ENCODE measurements at regions not wholly inside any gene's neighbourhood (a gene's known extent, or its start where the extent isn't known, plus 50 kb on each side); places are given as distances from the start of the nearest gene placed in this dataset.
A peak's percentile ranks its signal among the peaks of the same experiment; 100 is the strongest.

GRCh38 chr3:176661432-176661964 lies 535.8 kb downstream of the TBL1XR1 start (continued):
- TF ChIP-seq, protein P1, sequence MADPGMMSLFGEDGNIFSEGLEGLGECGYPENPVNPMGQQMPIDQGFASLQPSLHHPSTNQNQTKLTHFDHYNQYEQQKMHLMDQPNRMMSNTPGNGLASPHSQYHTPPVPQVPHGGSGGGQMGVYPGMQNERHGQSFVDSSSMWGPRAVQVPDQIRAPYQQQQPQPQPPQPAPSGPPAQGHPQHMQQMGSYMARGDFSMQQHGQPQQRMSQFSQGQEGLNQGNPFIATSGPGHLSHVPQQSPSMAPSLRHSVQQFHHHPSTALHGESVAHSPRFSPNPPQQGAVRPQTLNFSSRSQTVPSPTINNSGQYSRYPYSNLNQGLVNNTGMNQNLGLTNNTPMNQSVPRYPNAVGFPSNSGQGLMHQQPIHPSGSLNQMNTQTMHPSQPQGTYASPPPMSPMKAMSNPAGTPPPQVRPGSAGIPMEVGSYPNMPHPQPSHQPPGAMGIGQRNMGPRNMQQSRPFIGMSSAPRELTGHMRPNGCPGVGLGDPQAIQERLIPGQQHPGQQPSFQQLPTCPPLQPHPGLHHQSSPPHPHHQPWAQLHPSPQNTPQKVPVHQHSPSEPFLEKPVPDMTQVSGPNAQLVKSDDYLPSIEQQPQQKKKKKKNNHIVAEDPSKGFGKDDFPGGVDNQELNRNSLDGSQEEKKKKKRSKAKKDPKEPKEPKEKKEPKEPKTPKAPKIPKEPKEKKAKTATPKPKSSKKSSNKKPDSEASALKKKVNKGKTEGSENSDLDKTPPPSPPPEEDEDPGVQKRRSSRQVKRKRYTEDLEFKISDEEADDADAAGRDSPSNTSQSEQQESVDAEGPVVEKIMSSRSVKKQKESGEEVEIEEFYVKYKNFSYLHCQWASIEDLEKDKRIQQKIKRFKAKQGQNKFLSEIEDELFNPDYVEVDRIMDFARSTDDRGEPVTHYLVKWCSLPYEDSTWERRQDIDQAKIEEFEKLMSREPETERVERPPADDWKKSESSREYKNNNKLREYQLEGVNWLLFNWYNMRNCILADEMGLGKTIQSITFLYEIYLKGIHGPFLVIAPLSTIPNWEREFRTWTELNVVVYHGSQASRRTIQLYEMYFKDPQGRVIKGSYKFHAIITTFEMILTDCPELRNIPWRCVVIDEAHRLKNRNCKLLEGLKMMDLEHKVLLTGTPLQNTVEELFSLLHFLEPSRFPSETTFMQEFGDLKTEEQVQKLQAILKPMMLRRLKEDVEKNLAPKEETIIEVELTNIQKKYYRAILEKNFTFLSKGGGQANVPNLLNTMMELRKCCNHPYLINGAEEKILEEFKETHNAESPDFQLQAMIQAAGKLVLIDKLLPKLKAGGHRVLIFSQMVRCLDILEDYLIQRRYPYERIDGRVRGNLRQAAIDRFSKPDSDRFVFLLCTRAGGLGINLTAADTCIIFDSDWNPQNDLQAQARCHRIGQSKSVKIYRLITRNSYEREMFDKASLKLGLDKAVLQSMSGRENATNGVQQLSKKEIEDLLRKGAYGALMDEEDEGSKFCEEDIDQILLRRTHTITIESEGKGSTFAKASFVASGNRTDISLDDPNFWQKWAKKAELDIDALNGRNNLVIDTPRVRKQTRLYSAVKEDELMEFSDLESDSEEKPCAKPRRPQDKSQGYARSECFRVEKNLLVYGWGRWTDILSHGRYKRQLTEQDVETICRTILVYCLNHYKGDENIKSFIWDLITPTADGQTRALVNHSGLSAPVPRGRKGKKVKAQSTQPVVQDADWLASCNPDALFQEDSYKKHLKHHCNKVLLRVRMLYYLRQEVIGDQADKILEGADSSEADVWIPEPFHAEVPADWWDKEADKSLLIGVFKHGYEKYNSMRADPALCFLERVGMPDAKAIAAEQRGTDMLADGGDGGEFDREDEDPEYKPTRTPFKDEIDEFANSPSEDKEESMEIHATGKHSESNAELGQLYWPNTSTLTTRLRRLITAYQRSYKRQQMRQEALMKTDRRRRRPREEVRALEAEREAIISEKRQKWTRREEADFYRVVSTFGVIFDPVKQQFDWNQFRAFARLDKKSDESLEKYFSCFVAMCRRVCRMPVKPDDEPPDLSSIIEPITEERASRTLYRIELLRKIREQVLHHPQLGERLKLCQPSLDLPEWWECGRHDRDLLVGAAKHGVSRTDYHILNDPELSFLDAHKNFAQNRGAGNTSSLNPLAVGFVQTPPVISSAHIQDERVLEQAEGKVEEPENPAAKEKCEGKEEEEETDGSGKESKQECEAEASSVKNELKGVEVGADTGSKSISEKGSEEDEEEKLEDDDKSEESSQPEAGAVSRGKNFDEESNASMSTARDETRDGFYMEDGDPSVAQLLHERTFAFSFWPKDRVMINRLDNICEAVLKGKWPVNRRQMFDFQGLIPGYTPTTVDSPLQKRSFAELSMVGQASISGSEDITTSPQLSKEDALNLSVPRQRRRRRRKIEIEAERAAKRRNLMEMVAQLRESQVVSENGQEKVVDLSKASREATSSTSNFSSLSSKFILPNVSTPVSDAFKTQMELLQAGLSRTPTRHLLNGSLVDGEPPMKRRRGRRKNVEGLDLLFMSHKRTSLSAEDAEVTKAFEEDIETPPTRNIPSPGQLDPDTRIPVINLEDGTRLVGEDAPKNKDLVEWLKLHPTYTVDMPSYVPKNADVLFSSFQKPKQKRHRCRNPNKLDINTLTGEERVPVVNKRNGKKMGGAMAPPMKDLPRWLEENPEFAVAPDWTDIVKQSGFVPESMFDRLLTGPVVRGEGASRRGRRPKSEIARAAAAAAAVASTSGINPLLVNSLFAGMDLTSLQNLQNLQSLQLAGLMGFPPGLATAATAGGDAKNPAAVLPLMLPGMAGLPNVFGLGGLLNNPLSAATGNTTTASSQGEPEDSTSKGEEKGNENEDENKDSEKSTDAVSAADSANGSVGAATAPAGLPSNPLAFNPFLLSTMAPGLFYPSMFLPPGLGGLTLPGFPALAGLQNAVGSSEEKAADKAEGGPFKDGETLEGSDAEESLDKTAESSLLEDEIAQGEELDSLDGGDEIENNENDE (IDR thresholded peaks at IDR 0.05; ENCODE audit: low read depth, low read length): no peak
- TF ChIP-seq HNRNPK (IDR thresholded peaks at IDR 0.05; ENCODE audit: low read depth, low read length, poor library complexity, severe bottlenecking): no peak
- peak; percentile 91 for TF ChIP-seq CHAMP1 (IDR thresholded peaks at IDR 0.05)
- TF ChIP-seq E2F3 (CRISPR knock-in tag; IDR thresholded peaks at IDR 0.05): no peak
- peak; percentile 63 for TF ChIP-seq VEZF1 (CRISPR knock-in tag; IDR thresholded peaks at IDR 0.05)
- peak; percentile 37 to 60; a peak in 3 of 4 replicates for TF ChIP-seq KDM1A (IDR thresholded peaks at IDR 0.05)
- TF ChIP-seq SFPQ (IDR thresholded peaks at IDR 0.05; ENCODE audit: low read depth, low read length): no peak

All from K562 (cell line).